UCSD-AML1 (cell line): ENCODE measurements at regions not wholly inside any gene's neighbourhood (a gene's known extent, or its start where the extent isn't known, plus 50 kb on each side); places are given as distances from the start of the nearest gene placed in this dataset.

Experiments
- DNase-seq: peaks from one replicate; lab custom pipeline; 2025; ENCODE audit not compliant: unreplicated experiment; lab: John Stamatoyannopoulos, UW

DNA sequence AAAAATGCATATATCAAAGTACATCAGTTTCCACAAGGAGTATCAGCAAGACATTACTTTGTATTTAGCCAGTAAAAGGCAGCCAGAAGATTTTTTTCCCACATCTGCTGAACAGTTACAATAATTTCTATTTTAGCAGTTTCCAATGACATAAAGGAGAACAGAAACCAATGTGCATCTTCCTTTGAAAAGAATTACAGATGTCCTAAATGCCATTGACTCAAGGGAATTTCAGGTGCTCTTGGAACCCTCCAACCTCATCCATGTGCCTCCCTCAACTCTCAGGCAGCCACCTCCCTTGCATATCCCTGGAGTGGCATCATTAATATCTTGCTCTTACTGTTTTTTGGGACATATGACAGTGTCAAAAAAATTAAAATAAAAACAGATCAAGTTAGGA, 62.2 kb upstream of the ST8SIA1 start:
- DNase-seq: no peak

DNA sequence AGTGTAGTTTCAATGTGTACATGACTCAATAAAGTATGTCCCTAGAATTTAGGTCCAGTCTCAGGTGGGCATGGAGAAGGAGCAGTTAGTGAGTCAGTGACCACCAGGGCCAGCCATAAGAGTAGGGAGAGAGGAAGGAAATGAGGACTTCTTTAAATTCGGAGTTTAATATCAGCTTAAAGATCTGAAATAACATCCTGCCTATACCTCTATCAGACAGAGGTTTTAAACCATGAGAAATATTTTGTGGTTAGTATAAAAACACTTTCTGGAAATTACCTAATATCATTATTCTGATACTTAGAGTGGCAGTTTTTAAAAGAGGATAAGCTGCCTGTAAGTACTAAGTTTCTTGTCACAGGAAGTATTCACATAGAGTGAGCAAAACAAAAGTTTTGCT, 61.7 kb upstream of the ST8SIA1 start:
- DNase-seq: peak; percentile 12

DNA sequence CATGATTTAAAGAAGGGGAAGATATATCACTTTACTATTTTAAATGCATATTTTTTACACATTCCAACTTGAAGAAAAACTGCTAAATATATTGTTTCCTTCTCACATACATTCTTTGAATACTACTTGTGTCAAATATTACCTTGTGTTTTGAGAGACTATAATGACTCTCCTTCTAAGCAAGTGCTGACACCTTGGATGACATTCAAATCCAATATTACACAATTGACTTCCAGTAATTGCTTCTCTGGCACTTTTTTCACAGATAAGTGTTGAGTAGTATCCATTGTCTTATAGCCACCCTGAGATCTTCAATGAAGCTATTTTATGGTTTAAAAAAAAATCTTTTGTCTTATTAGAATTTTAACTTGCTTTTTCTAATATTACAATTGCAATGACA, 61.2 kb upstream of the ST8SIA1 start:
- no peak for DNase-seq
